ENCODE measurements at regions not wholly inside any gene's neighbourhood (a gene's known extent, or its start where the extent isn't known, plus 50 kb on each side); places are given as distances from the start of the nearest gene placed in this dataset.

GRCh38 chr15:29352402-29352801 is 82.8 kb upstream of the NSMCE3 start:
- Histone ChIP-seq H2BK12ac (ENCODE audit: insufficient read length, low read depth, low read length) (no peak overlapping the region), H3K4ac (ENCODE audit: low read depth, low read length) (no peak overlapping the region), H3T11ph (ENCODE audit: low read length) (no peak overlapping the region), H2BK15ac (ENCODE audit: low read depth, low read length) (no peak overlapping the region), H3K9me3 (ENCODE audit: control insufficient read depth, low read depth, low read length) (no peaks in the 10 kb centered on the region), H2BK5ac (ENCODE audit: insufficient read length, low read length) (no peak overlapping the region), H2AK5ac (ENCODE audit: insufficient read length, low read length) (no peak overlapping the region), H3K18ac (ENCODE audit: insufficient read length, low read depth, low read length) (no peak overlapping the region), H2BK20ac (ENCODE audit: low read depth, low read length, poor library complexity, severe bottlenecking) (no peak overlapping the region), H3K9ac (ENCODE audit: extremely low read depth, insufficient read length, low read length) (no peak overlapping the region), H3K27ac (ENCODE audit: insufficient read length, low read depth, low read length) (no peak overlapping the region), H3K56ac (ENCODE audit: insufficient read length, low read depth, low read length) (no peak overlapping the region), H4K5ac (ENCODE audit: insufficient read length, low read depth, low read length) (no peak overlapping the region), H3K4me1 (ENCODE audit: insufficient read depth, low read length) (peaks cover 2% of the 10 kb centered on the region; the same call in 1 of the 2 replicates), H3K14ac (ENCODE audit: insufficient read depth, low read length) (no peak overlapping the region; the same call in 1 of the 2 replicates), H3K79me1 (ENCODE audit: insufficient read depth, low read depth, low read length, poor library complexity, severe bottlenecking) (no peaks in the 10 kb centered on the region), H4K8ac (replicated peaks; ENCODE audit: insufficient read length, low read depth, low read length) (no peak overlapping the region), H3K23me2 (ENCODE audit: insufficient read length, low read depth, low read length, poor library complexity, severe bottlenecking) (no peaks in the 10 kb centered on the region), H3K4me2 (ENCODE audit: insufficient read depth, insufficient read length, low read length) (no peak overlapping the region), H3K27me3 (ENCODE audit: insufficient read depth, low read length) (no peaks in the 10 kb centered on the region), H3K79me2 (ENCODE audit: insufficient read depth, low read length) (no peaks in the 10 kb centered on the region), H4K20me1 (ENCODE audit: control insufficient read depth, insufficient read depth, insufficient read length) (no peaks in the 10 kb centered on the region), H2BK120ac (ENCODE audit: low read depth, low read length, poor library complexity, severe bottlenecking) (no peak overlapping the region), H3K23ac (ENCODE audit: insufficient read length, low read depth, low read length) (no peak overlapping the region), H2AFZ (ENCODE audit: low read length) (no peak overlapping the region), H4K91ac (ENCODE audit: insufficient read length, low read depth, low read length) (no peak overlapping the region)
- H3K9me3 Mint-ChIP-seq, result no peaks in the 10 kb centered on the region
- no peak for DNase-seq
- H3K27ac Mint-ChIP-seq, result no peak overlapping the region
- H3K36me3 Mint-ChIP-seq (ENCODE audit: insufficient read depth in 1 of 3, low read depth in 3 of 3), result no peaks in the 10 kb centered on the region
- peaks cover 12 to 19% of the 10 kb centered on the region in 2 experiments for H3K4me1 Mint-ChIP-seq
- H3K27me3 Mint-ChIP-seq (ENCODE audit: low read depth), result no peaks in the 10 kb centered on the region
- no peak overlapping the region for H3K4me3 Mint-ChIP-seq
- no CpG with 5 or more reads among the region's 10 CpGs for WGBS (ENCODE audit: extremely low coverage, insufficient read length, low lambda C conversion rate)
- TF ChIP-seq CTCF (conservative IDR thresholded peaks at IDR 0.05), result no peak

Measured in H9 (cell line).